ENCODE measurements at regions not wholly inside any gene's neighbourhood (a gene's known extent, or its start where the extent isn't known, plus 50 kb on each side); places are given as distances from the start of the nearest gene placed in this dataset.
"Not testable (repeated sequence)": the region's sequence is repeated elsewhere in the genome, so short reads cannot be mapped to it uniquely, and the experiment has no call there.

- in situ Hi-C loops (cut with MboI; ENCODE audit: low pct_unique_long_range_greater_than_20kb in 2 of 9, low sequenced_read_pairs in 9 of 9, unreplicated experiment in 9 of 9), result no loop called here
- 0 to 83% (median 57%) methylated on average over 1 to 2 of the region's 2 CpGs for WGBS, 10 experiments
- Histone ChIP-seq H3K4me1 (replicated peaks in 1 of 2) (no peaks in the 10 kb centered on the region), H3K4me3 (no peak overlapping the region), H3K27ac (no peak overlapping the region)
- no peak for ATAC-seq (replicated peaks in 6 of 8)
Observed at GRCh38 chr13:87497426-87497825, 173.7 kb upstream of the SLITRK5 start.

- in situ Hi-C loops (cut with MboI; ENCODE audit: low pct_unique_long_range_greater_than_20kb in 2 of 9, low sequenced_read_pairs in 9 of 9, unreplicated experiment in 9 of 9), result no loop called here
- ATAC-seq (replicated peaks in 6 of 8), result no peak
- Histone ChIP-seq H3K4me1 (replicated peaks in 1 of 2) (no peaks in the 10 kb centered on the region), H3K4me3 (no peak overlapping the region), H3K27ac (no peak overlapping the region)
- WGBS, 10 experiments, result 0 to 77% (median 45%) methylated on average over 1 to 2 of the region's 2 CpGs
Observed at GRCh38 chr13:87498681-87499080, 172.5 kb upstream of the SLITRK5 start.

GRCh38 chr13:87524775-87525174, 146.4 kb upstream of the SLITRK5 start:
- ATAC-seq (replicated peaks in 6 of 8), result no peak
- in situ Hi-C loops (cut with MboI; ENCODE audit: low pct_unique_long_range_greater_than_20kb in 2 of 9, low sequenced_read_pairs in 9 of 9, unreplicated experiment in 9 of 9), result no loop called here
- H3K27ac ChIP-seq, result no peak overlapping the region
- H3K4me3 ChIP-seq, result no peak overlapping the region
- no peaks in the 10 kb centered on the region for H3K4me1 ChIP-seq (replicated peaks in 1 of 2)
- WGBS, 10 experiments, result 0 to 96% (median 75%) methylated on average over 1 to 3 of the region's 3 CpGs

GRCh38 chr13:87533776-87534175, 137.4 kb upstream of the SLITRK5 start:
- no peak for ATAC-seq (replicated peaks in 6 of 8)
- in situ Hi-C loops (cut with MboI; ENCODE audit: low pct_unique_long_range_greater_than_20kb in 2 of 9, low sequenced_read_pairs in 9 of 9, unreplicated experiment in 9 of 9), result no loop called here
- Histone ChIP-seq H3K27ac (no peak overlapping the region), H3K4me1 (replicated peaks in 1 of 2) (no peaks in the 10 kb centered on the region), H3K4me3 (no peak overlapping the region)

GRCh38 chr13:87535911-87536310, 135.3 kb upstream of the SLITRK5 start:
- in situ Hi-C loops (cut with MboI; ENCODE audit: low pct_unique_long_range_greater_than_20kb in 2 of 9, low sequenced_read_pairs in 9 of 9, unreplicated experiment in 9 of 9), result no loop called here
- no peak overlapping the region for H3K27ac ChIP-seq
- H3K4me1 ChIP-seq (replicated peaks in 1 of 2), result no peaks in the 10 kb centered on the region
- no peak overlapping the region for H3K4me3 ChIP-seq
- WGBS, 10 experiments, result 0 to 100% (median 100%) methylated on average over 1 of the region's 1 CpG; no CpG with 5 or more reads in 5 of the 10 experiments
- ATAC-seq (replicated peaks in 6 of 8), result no peak

- H3K4me3 ChIP-seq, result no peak overlapping the region
- ATAC-seq (replicated peaks in 6 of 8), result no peak
- no peaks in the 10 kb centered on the region for H3K4me1 ChIP-seq (replicated peaks in 1 of 2)
- no peak overlapping the region for H3K27ac ChIP-seq
- 10 to 100% (median 86%) methylated on average over 1 to 2 of the region's 2 CpGs; no CpG with 5 or more reads in 4 of the 10 experiments for WGBS, 10 experiments
- in situ Hi-C loops (cut with MboI; ENCODE audit: low pct_unique_long_range_greater_than_20kb in 2 of 9, low sequenced_read_pairs in 9 of 9, unreplicated experiment in 9 of 9), result no loop called here
Observed at GRCh38 chr13:87536499-87536898, 134.7 kb upstream of the SLITRK5 start.

GRCh38 chr13:87536899-87537298, 134.3 kb upstream of the SLITRK5 start:
- Histone ChIP-seq H3K4me3 (no peak overlapping the region), H3K27ac (no peak overlapping the region), H3K4me1 (replicated peaks in 1 of 2) (no peaks in the 10 kb centered on the region)
- no peak for ATAC-seq (replicated peaks in 6 of 8)
- WGBS, 10 experiments, result 0 to 90% (median 71%) methylated on average over 1 to 2 of the region's 2 CpGs; no CpG with 5 or more reads in 2 of the 10 experiments
- in situ Hi-C loops (cut with MboI; ENCODE audit: low pct_unique_long_range_greater_than_20kb in 2 of 9, low sequenced_read_pairs in 9 of 9, unreplicated experiment in 9 of 9), result no loop called here

- in situ Hi-C loops (cut with MboI; ENCODE audit: low pct_unique_long_range_greater_than_20kb in 2 of 9, low sequenced_read_pairs in 9 of 9, unreplicated experiment in 9 of 9), result no loop called here
Observed at GRCh38 chr13:87537951-87538350, 133.2 kb upstream of the SLITRK5 start.

GRCh38 chr13:87538366-87539052, 132.7 kb upstream of the SLITRK5 start:
- in situ Hi-C loops (cut with MboI; ENCODE audit: low pct_unique_long_range_greater_than_20kb in 2 of 9, low sequenced_read_pairs in 9 of 9, unreplicated experiment in 9 of 9), result no loop called here
- Histone ChIP-seq H3K4me1 (replicated peaks in 1 of 2) (no peaks in the 10 kb centered on the region), H3K27ac (no peak overlapping the region), H3K4me3 (no peak overlapping the region)
- ATAC-seq (replicated peaks in 6 of 8), result no peak

More at GRCh38 chr13:87537951-87538350, 133.2 kb upstream of the SLITRK5 start:
- ATAC-seq (replicated peaks in 6 of 8), result no peak
- 5 to 95% (median 79%) methylated on average over 2 to 3 of the region's 3 CpGs for WGBS, 10 experiments
- no peak overlapping the region for H3K27ac ChIP-seq
- no peak overlapping the region for H3K4me3 ChIP-seq
- no peaks in the 10 kb centered on the region for H3K4me1 ChIP-seq (replicated peaks in 1 of 2)

GRCh38 chr13:87553142-87553541, 118.0 kb upstream of the SLITRK5 start:
- peaks cover 0 to 4% of the 10 kb centered on the region in 2 donors for H3K4me1 ChIP-seq (replicated peaks in 1 of 2)
- no peak overlapping the region for H3K27ac ChIP-seq
- 0 to 100% (median 100%) methylated on average over 1 to 3 of the region's 3 CpGs; no CpG with 5 or more reads in 1 of the 10 experiments for WGBS, 10 experiments
- in situ Hi-C loops (cut with MboI; ENCODE audit: low pct_unique_long_range_greater_than_20kb in 2 of 9, low sequenced_read_pairs in 9 of 9, unreplicated experiment in 9 of 9), result no loop called here
- H3K4me3 ChIP-seq, result no peak overlapping the region
- no peak for ATAC-seq (replicated peaks in 6 of 8)

GRCh38 chr13:87554045-87554444, 117.1 kb upstream of the SLITRK5 start:
- 0 to 68% (median 46%) methylated on average over 2 to 3 of the region's 3 CpGs for WGBS, 10 experiments
- H3K27ac ChIP-seq, result no peak overlapping the region
- H3K4me1 ChIP-seq (replicated peaks in 1 of 2), result peaks cover 0 to 4% of the 10 kb centered on the region in 2 donors
- no peak for ATAC-seq (replicated peaks in 6 of 8)
- no peak overlapping the region for H3K4me3 ChIP-seq
- in situ Hi-C loops (cut with MboI; ENCODE audit: low pct_unique_long_range_greater_than_20kb in 2 of 9, low sequenced_read_pairs in 9 of 9, unreplicated experiment in 9 of 9), result no loop called here

- in situ Hi-C loops (cut with MboI; ENCODE audit: low pct_unique_long_range_greater_than_20kb in 2 of 9, low sequenced_read_pairs in 9 of 9, unreplicated experiment in 9 of 9), result no loop called here
Observed at GRCh38 chr13:87557788-87558187, 113.4 kb upstream of the SLITRK5 start.

GRCh38 chr13:87561580-87561979, 109.6 kb upstream of the SLITRK5 start:
- H3K4me3 ChIP-seq; ATAC-seq (replicated peaks in 6 of 8); H3K4me1 ChIP-seq (replicated peaks in 1 of 2); in situ Hi-C loops (cut with MboI; ENCODE audit: low pct_unique_long_range_greater_than_20kb in 2 of 9, low sequenced_read_pairs in 9 of 9, unreplicated experiment in 9 of 9); H3K27ac ChIP-seq: not testable (repeated sequence)
- WGBS, 10 experiments, result 100% methylated on average over 2 of the region's 31 CpGs; no CpG with 5 or more reads in 9 of the 10 experiments

More at GRCh38 chr13:87557788-87558187, 113.4 kb upstream of the SLITRK5 start:
- Histone ChIP-seq H3K27ac (no peak overlapping the region), H3K4me1 (replicated peaks in 1 of 2) (peaks cover 0 to 4% of the 10 kb centered on the region in 2 donors), H3K4me3 (no peak overlapping the region)
- no peak for ATAC-seq (replicated peaks in 6 of 8)
- 0 to 92% (median 80%) methylated on average over 1 to 2 of the region's 2 CpGs; no CpG with 5 or more reads in 1 of the 10 experiments for WGBS, 10 experiments

- no peaks in the 10 kb centered on the region for H3K4me1 ChIP-seq (replicated peaks in 1 of 2)
Observed at GRCh38 chr13:87570669-87571068, 100.5 kb upstream of the SLITRK5 start.

More at GRCh38 chr13:87570669-87571068, 100.5 kb upstream of the SLITRK5 start:
- in situ Hi-C loops (cut with MboI; ENCODE audit: low pct_unique_long_range_greater_than_20kb in 2 of 9, low sequenced_read_pairs in 9 of 9, unreplicated experiment in 9 of 9), result no loop called here
- whole genome bisulfite sequencing, 10 experiments, result 0 to 100% (median 60%) methylated on average over 1 to 2 of the region's 2 CpGs; no CpG with 5 or more reads in 2 of the 10 experiments
- Histone ChIP-seq H3K27ac (no peak overlapping the region), H3K4me3 (no peak overlapping the region)
- no peak for ATAC-seq (replicated peaks in 6 of 8)
